GM12878 (cell line): ENCODE measurements at regions not wholly inside any gene's neighbourhood (a gene's known extent, or its start where the extent isn't known, plus 50 kb on each side); places are given as distances from the start of the nearest gene placed in this dataset.

ENCODE experiments used
- EP300 ChIP-seq, 2 experiments: fragments of 150-350 bp in 1 of 2; IDR thresholded peaks; 2 replicates each; pipeline ENCODE4 v1.6.1; 2011 to 2012; ENCODE audit warnings: low read depth in 2 of 2, low read length in 2 of 2, borderline replicate concordance in 1 of 2, improper control_type of control experiment in 1 of 2, inconsistent platforms in 1 of 2; ENCODE audit not compliant: control insufficient read depth in 1 of 2
- IKZF1 ChIP-seq: fragments of 450-650 bp; conservative IDR thresholded peaks from 2 replicates; pipeline ENCODE4 v1.6.1; 2017; ENCODE audit warnings: antibody characterized with exemption, mild to moderate bottlenecking
- RCOR1 ChIP-seq: conservative IDR thresholded peaks from 2 replicates; pipeline ENCODE4 v1.6.1; 2012; ENCODE audit warnings: low read depth, low read length, improper control_type of control experiment
- TF ChIP-seq, protein P1 (sequence below), 3 experiments: IDR thresholded peaks in 2 of 3; conservative IDR thresholded peaks in 1 of 3; 2 replicates each; pipeline ENCODE4 v1.5.1; 2011; ENCODE audit warnings: low read depth in 3 of 3, low read length in 3 of 3, mild to moderate bottlenecking in 3 of 3, control low read depth in 2 of 3, moderate library complexity in 2 of 3, inconsistent platforms in 1 of 3, mixed read lengths in 1 of 3; ENCODE audit not compliant: control insufficient read depth in 2 of 3, insufficient read depth in 1 of 3; ENCODE audit errors: extremely low read depth in 1 of 3

DNA sequence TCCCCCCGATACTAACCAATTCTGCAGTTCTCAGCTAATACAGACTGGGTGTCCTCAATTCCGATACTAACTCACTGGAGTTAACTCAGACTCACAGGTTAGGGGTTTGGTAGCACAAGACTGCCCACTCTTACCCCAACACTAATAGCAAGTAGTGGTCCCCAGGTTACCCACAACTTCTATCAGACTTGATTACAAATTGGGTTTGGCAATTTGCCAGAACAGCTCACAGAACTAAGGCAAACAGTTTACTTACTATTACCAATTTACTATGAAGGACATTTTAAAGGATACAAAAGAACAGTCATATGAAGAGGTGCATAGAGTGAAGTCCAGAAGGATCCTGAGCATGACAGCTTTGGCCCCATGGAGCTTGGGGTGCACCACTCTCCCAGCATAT, 201.8 kb upstream of the VCX start:
- TF ChIP-seq RCOR1: no peak
- no peak for TF ChIP-seq IKZF1
- no peak for TF ChIP-seq EP300 (IDR thresholded peaks at IDR 0.05; ENCODE audit: borderline replicate concordance in 1 of 2, control insufficient read depth in 1 of 2, low read depth in 2 of 2, low read length in 2 of 2)
- TF ChIP-seq, protein P1, sequence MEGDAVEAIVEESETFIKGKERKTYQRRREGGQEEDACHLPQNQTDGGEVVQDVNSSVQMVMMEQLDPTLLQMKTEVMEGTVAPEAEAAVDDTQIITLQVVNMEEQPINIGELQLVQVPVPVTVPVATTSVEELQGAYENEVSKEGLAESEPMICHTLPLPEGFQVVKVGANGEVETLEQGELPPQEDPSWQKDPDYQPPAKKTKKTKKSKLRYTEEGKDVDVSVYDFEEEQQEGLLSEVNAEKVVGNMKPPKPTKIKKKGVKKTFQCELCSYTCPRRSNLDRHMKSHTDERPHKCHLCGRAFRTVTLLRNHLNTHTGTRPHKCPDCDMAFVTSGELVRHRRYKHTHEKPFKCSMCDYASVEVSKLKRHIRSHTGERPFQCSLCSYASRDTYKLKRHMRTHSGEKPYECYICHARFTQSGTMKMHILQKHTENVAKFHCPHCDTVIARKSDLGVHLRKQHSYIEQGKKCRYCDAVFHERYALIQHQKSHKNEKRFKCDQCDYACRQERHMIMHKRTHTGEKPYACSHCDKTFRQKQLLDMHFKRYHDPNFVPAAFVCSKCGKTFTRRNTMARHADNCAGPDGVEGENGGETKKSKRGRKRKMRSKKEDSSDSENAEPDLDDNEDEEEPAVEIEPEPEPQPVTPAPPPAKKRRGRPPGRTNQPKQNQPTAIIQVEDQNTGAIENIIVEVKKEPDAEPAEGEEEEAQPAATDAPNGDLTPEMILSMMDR (IDR thresholded peaks at IDR 0.05 in 2 of 3, conservative IDR thresholded peaks at IDR 0.05 in 1 of 3; ENCODE audit: control insufficient read depth in 2 of 3, extremely low read depth in 1 of 3, insufficient read depth in 1 of 3, low read depth in 3 of 3, low read length in 3 of 3): no peak
